Neural progenitor cell (in vitro differentiated cells): ENCODE measurements at regions not wholly inside any gene's neighbourhood (a gene's known extent, or its start where the extent isn't known, plus 50 kb on each side); places are given as distances from the start of the nearest gene placed in this dataset.

Experiments used
- EZH2phosphoT487 ChIP-seq: fragments of 200-600 bp; sonication (generic); IDR thresholded peaks from 2 replicates; pipeline ENCODE4 v1.6.1; 2017; ENCODE audit warnings: antibody characterized with exemption
- TF ChIP-seq, protein P1 (sequence below): fragments of 200-600 bp; sonication (generic); IDR thresholded peaks from 2 replicates; pipeline ENCODE4 v1.5.1; 2017; ENCODE audit warnings: antibody characterized with exemption, mild to moderate bottlenecking

DNA sequence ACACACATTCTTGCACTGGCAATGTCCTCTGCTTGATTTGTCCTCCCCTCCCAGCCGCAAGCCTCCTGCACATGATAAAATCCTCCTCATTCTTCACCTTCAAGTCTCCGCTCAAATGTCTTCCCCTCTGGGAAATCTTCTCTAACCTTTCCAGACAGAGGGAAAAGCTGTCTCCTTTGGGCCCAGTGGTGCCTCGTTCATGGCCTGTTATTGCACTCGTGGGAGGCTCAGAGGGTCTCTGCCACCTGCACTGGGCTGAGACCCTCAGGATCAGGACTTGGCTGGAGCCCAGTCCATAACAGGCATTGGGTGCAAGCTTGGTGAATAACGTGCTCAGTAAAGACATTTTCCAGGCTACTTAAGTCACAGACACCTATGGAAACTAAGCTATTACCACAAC, 68.6 kb downstream of the PTGR3 start:
- TF ChIP-seq, protein P1, sequence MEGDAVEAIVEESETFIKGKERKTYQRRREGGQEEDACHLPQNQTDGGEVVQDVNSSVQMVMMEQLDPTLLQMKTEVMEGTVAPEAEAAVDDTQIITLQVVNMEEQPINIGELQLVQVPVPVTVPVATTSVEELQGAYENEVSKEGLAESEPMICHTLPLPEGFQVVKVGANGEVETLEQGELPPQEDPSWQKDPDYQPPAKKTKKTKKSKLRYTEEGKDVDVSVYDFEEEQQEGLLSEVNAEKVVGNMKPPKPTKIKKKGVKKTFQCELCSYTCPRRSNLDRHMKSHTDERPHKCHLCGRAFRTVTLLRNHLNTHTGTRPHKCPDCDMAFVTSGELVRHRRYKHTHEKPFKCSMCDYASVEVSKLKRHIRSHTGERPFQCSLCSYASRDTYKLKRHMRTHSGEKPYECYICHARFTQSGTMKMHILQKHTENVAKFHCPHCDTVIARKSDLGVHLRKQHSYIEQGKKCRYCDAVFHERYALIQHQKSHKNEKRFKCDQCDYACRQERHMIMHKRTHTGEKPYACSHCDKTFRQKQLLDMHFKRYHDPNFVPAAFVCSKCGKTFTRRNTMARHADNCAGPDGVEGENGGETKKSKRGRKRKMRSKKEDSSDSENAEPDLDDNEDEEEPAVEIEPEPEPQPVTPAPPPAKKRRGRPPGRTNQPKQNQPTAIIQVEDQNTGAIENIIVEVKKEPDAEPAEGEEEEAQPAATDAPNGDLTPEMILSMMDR, result no peak
- TF ChIP-seq EZH2phosphoT487, result no peak
